ENCODE measurements at regions not wholly inside any gene's neighbourhood (a gene's known extent, or its start where the extent isn't known, plus 50 kb on each side); places are given as distances from the start of the nearest gene placed in this dataset.

- no peak overlapping the region for H3K4me2 ChIP-seq (ENCODE audit: low read length)
- Mint-ChIP-seq H3K27ac (ENCODE audit: unreplicated experiment) (no peak overlapping the region), H3K36me3 (ENCODE audit: low read depth, unreplicated experiment) (no peaks in the 10 kb centered on the region), H3K4me3 (ENCODE audit: unreplicated experiment) (no peak overlapping the region), H3K9me3 (ENCODE audit: unreplicated experiment) (no peaks in the 10 kb centered on the region), H3K27me3 (ENCODE audit: low read depth, unreplicated experiment) (no peaks in the 10 kb centered on the region), H3K4me1 (ENCODE audit: low read depth, unreplicated experiment) (no peaks in the 10 kb centered on the region)
- H3K9ac ChIP-seq (ENCODE audit: low read length), result no peak overlapping the region
- TF ChIP-seq EZH2 (IDR thresholded peaks at IDR 0.05; ENCODE audit: insufficient read depth, low read length) (no peak), CTCF (IDR thresholded peaks at IDR 0.05; ENCODE audit: insufficient read depth, low read depth, low read length) (no peak)
- H3K9me3 ChIP-seq (ENCODE audit: insufficient read depth, low read depth, low read length), result no peaks in the 10 kb centered on the region
- H4K20me1 ChIP-seq (ENCODE audit: insufficient read depth, low read length), result no peaks in the 10 kb centered on the region
- no peak for FAIRE-seq
- no peaks in the 10 kb centered on the region for H3K4me1 ChIP-seq (ENCODE audit: insufficient read depth, low read length)
- no peaks in the 10 kb centered on the region for H3K79me2 ChIP-seq (ENCODE audit: insufficient read depth, low read length)
- H3K4me3 ChIP-seq (ENCODE audit: insufficient read depth, low read depth, low read length), result no peak overlapping the region
- DNase-seq (ENCODE audit: low read depth), result no peak
- H3K27ac ChIP-seq (ENCODE audit: low read depth, low read length), result no peak overlapping the region
- H3K27me3 ChIP-seq (ENCODE audit: insufficient read depth, low read length), result no peaks in the 10 kb centered on the region
- no peaks in the 10 kb centered on the region for H3K36me3 ChIP-seq (ENCODE audit: insufficient read depth, low read length)
- H2AFZ ChIP-seq (ENCODE audit: low read depth, low read length), result no peak overlapping the region
Observed at GRCh38 chr5:156051972-156052371, 275.0 kb upstream of the SGCD start.

DNA sequence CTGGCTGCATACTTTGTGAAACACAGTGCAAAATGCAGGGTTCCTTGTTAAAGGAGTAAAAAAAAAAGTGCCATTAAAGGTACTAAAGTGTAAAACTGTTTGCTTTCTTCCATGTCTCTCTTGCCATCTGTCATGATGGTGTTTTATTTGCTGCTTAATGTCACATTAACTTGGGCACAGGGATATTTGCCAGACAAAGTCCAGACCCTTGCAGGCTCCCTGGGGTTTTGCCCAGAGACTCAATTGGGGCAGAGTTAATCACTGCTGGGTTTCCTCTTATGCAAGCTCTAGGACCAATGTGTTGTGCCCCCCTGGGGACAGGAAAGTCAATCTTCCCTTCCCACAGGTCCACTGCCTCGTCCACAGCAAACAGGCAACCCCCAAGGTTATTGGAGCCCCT is 274.3 kb upstream of the SGCD start:
- no peaks in the 10 kb centered on the region for H3K27me3 ChIP-seq (ENCODE audit: insufficient read depth, low read length)
- no peaks in the 10 kb centered on the region for H3K9me3 ChIP-seq (ENCODE audit: insufficient read depth, low read depth, low read length)
- no peaks in the 10 kb centered on the region for H3K4me1 ChIP-seq (ENCODE audit: insufficient read depth, low read length)
- no peak overlapping the region for H3K4me3 ChIP-seq (ENCODE audit: insufficient read depth, low read depth, low read length)
- H3K27ac Mint-ChIP-seq (ENCODE audit: unreplicated experiment), result no peak overlapping the region
- no peaks in the 10 kb centered on the region for H3K36me3 ChIP-seq (ENCODE audit: insufficient read depth, low read length)
- DNase-seq (ENCODE audit: low read depth), result no peak
- FAIRE-seq, result no peak
- H3K79me2 ChIP-seq (ENCODE audit: insufficient read depth, low read length), result no peaks in the 10 kb centered on the region
- H3K4me3 Mint-ChIP-seq (ENCODE audit: unreplicated experiment), result no peak overlapping the region
- no peaks in the 10 kb centered on the region for H3K27me3 Mint-ChIP-seq (ENCODE audit: low read depth, unreplicated experiment)
- H3K9ac ChIP-seq (ENCODE audit: low read length), result no peak overlapping the region
- no peak overlapping the region for H3K4me2 ChIP-seq (ENCODE audit: low read length)
- no peak overlapping the region for H2AFZ ChIP-seq (ENCODE audit: low read depth, low read length)
- TF ChIP-seq CTCF (IDR thresholded peaks at IDR 0.05; ENCODE audit: insufficient read depth, low read depth, low read length) (no peak), EZH2 (IDR thresholded peaks at IDR 0.05; ENCODE audit: insufficient read depth, low read length) (no peak)
- H4K20me1 ChIP-seq (ENCODE audit: insufficient read depth, low read length), result no peaks in the 10 kb centered on the region
- no peaks in the 10 kb centered on the region for H3K36me3 Mint-ChIP-seq (ENCODE audit: low read depth, unreplicated experiment)
- H3K4me1 Mint-ChIP-seq (ENCODE audit: low read depth, unreplicated experiment), result no peaks in the 10 kb centered on the region
- H3K27ac ChIP-seq (ENCODE audit: low read depth, low read length), result no peak overlapping the region
- H3K9me3 Mint-ChIP-seq (ENCODE audit: unreplicated experiment), result no peaks in the 10 kb centered on the region

DNA sequence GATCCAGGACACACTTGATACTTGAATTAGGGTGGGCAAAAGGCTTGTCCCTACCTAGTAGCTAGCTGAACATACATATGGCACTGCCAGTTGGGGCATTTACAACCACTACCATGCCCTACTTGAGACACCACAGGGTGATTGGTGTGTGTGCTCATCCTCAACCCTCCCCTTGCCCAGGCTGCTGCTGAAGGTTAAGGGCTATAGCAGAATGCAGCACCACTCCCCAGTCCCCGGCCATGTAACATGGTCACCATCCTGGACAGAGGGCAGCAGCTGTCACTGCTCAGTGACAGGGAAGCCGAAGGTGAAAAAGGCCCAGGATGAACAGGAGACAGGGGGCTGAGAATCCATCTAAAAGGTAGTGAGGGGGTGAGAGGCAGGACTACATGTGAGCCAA is 273.9 kb upstream of the SGCD start:
- H3K27me3 ChIP-seq (ENCODE audit: insufficient read depth, low read length), result no peaks in the 10 kb centered on the region
- Mint-ChIP-seq H3K9me3 (ENCODE audit: unreplicated experiment) (no peaks in the 10 kb centered on the region), H3K27ac (ENCODE audit: unreplicated experiment) (no peak overlapping the region), H3K36me3 (ENCODE audit: low read depth, unreplicated experiment) (no peaks in the 10 kb centered on the region), H3K4me1 (ENCODE audit: low read depth, unreplicated experiment) (no peaks in the 10 kb centered on the region), H3K4me3 (ENCODE audit: unreplicated experiment) (no peak overlapping the region), H3K27me3 (ENCODE audit: low read depth, unreplicated experiment) (no peaks in the 10 kb centered on the region)
- no peak for TF ChIP-seq EZH2 (IDR thresholded peaks at IDR 0.05; ENCODE audit: insufficient read depth, low read length)
- TF ChIP-seq CTCF (IDR thresholded peaks at IDR 0.05; ENCODE audit: insufficient read depth, low read depth, low read length), result no peak
- no peak overlapping the region for H2AFZ ChIP-seq (ENCODE audit: low read depth, low read length)
- FAIRE-seq (no peak), DNase-seq (ENCODE audit: low read depth) (no peak)
- H3K36me3 ChIP-seq (ENCODE audit: insufficient read depth, low read length), result no peaks in the 10 kb centered on the region
- H3K9ac ChIP-seq (ENCODE audit: low read length), result no peak overlapping the region
- no peak overlapping the region for H3K4me2 ChIP-seq (ENCODE audit: low read length)
- no peaks in the 10 kb centered on the region for H3K4me1 ChIP-seq (ENCODE audit: insufficient read depth, low read length)
- no peaks in the 10 kb centered on the region for H4K20me1 ChIP-seq (ENCODE audit: insufficient read depth, low read length)
- no peak overlapping the region for H3K27ac ChIP-seq (ENCODE audit: low read depth, low read length)
- H3K4me3 ChIP-seq (ENCODE audit: insufficient read depth, low read depth, low read length), result no peak overlapping the region
- H3K79me2 ChIP-seq (ENCODE audit: insufficient read depth, low read length), result no peaks in the 10 kb centered on the region
- no peaks in the 10 kb centered on the region for H3K9me3 ChIP-seq (ENCODE audit: insufficient read depth, low read depth, low read length)

Measured in astrocyte (in vitro differentiated cells and primary cell).